ENCODE measurements at regions not wholly inside any gene's neighbourhood (a gene's known extent, or its start where the extent isn't known, plus 50 kb on each side); places are given as distances from the start of the nearest gene placed in this dataset.
"Not testable (repeated sequence)": the region's sequence is repeated elsewhere in the genome, so short reads cannot be mapped to it uniquely, and the experiment has no call there.

GRCh38 chrX:90848595-90848994, 586.0 kb upstream of the PABPC5 start:
- POLR2A ChIA-PET; H3K4me3 ChIP-seq (ENCODE audit: low read depth, low read length); CTCF ChIA-PET; H3K36me3 ChIP-seq (ENCODE audit: control insufficient read depth, insufficient read depth, low read length); H3K27me3 ChIP-seq (ENCODE audit: control insufficient read depth, insufficient read depth, low read length); DNase-seq (ENCODE audit: low read depth): not testable (repeated sequence)

- no peaks in the 10 kb centered on the region for H3K36me3 ChIP-seq (ENCODE audit: control insufficient read depth, insufficient read depth, low read length)
- no peak overlapping the region for H3K4me3 ChIP-seq (ENCODE audit: low read depth, low read length)
- TF ChIP-seq CTCF (IDR thresholded peaks at IDR 0.05; ENCODE audit: insufficient read depth, low read depth, low read length) = no peak
- no peaks in the 10 kb centered on the region for H3K27me3 ChIP-seq (ENCODE audit: control insufficient read depth, insufficient read depth, low read length)
- ChIA-PET CTCF (no interaction called here), POLR2A (interaction anchor here (0.5 kb wide), 1 partner anchor 143 kb away, joined by 4 read pairs; no protein-coding TSS in a partner anchor)
- DNase-seq (ENCODE audit: low read depth) = no peak
Observed at GRCh38 chrX:90883479-90883878, 551.2 kb upstream of the PABPC5 start.

- DNase-seq (ENCODE audit: low read depth); H3K27me3 ChIP-seq (ENCODE audit: control insufficient read depth, insufficient read depth, low read length); H3K36me3 ChIP-seq (ENCODE audit: control insufficient read depth, insufficient read depth, low read length); CTCF ChIA-PET; POLR2A ChIA-PET; H3K4me3 ChIP-seq (ENCODE audit: low read depth, low read length): not testable (repeated sequence)
Observed at GRCh38 chrX:90914816-90915215, 519.8 kb upstream of the PABPC5 start.

- H3K4me3 ChIP-seq (ENCODE audit: low read depth, low read length); DNase-seq (ENCODE audit: low read depth); H3K27me3 ChIP-seq (ENCODE audit: control insufficient read depth, insufficient read depth, low read length); POLR2A ChIA-PET; CTCF ChIA-PET; H3K36me3 ChIP-seq (ENCODE audit: control insufficient read depth, insufficient read depth, low read length): not testable (repeated sequence)
Observed at GRCh38 chrX:90946870-90947269, 487.8 kb upstream of the PABPC5 start.

GRCh38 chrX:90995191-90995590, 439.4 kb upstream of the PABPC5 start:
- POLR2A ChIA-PET; H3K27me3 ChIP-seq (ENCODE audit: control insufficient read depth, insufficient read depth, low read length); H3K36me3 ChIP-seq (ENCODE audit: control insufficient read depth, insufficient read depth, low read length); CTCF ChIA-PET; H3K4me3 ChIP-seq (ENCODE audit: low read depth, low read length); DNase-seq (ENCODE audit: low read depth): not testable (repeated sequence)

GRCh38 chrX:91018111-91018510, 416.5 kb upstream of the PABPC5 start:
- H3K4me3 ChIP-seq (ENCODE audit: low read depth, low read length); H3K27me3 ChIP-seq (ENCODE audit: control insufficient read depth, insufficient read depth, low read length); DNase-seq (ENCODE audit: low read depth); H3K36me3 ChIP-seq (ENCODE audit: control insufficient read depth, insufficient read depth, low read length); CTCF ChIA-PET; POLR2A ChIA-PET: not testable (repeated sequence)

GRCh38 chrX:91039777-91040176, 394.9 kb upstream of the PABPC5 start:
- ChIA-PET POLR2A (no interaction called here), CTCF (no interaction called here)
- TF ChIP-seq CTCF (IDR thresholded peaks at IDR 0.05; ENCODE audit: insufficient read depth, low read depth, low read length) = no peak
- Histone ChIP-seq H3K27me3 (ENCODE audit: control insufficient read depth, insufficient read depth, low read length) (no peaks in the 10 kb centered on the region), H3K4me3 (ENCODE audit: low read depth, low read length) (no peak overlapping the region), H3K36me3 (ENCODE audit: control insufficient read depth, insufficient read depth, low read length) (no peaks in the 10 kb centered on the region)
- no peak for DNase-seq (ENCODE audit: low read depth)

- Histone ChIP-seq H3K36me3 (ENCODE audit: control insufficient read depth, insufficient read depth, low read length) (no peaks in the 10 kb centered on the region), H3K4me3 (ENCODE audit: low read depth, low read length) (no peak overlapping the region), H3K27me3 (ENCODE audit: control insufficient read depth, insufficient read depth, low read length) (no peaks in the 10 kb centered on the region)
- ChIA-PET POLR2A (no interaction called here), CTCF (no interaction called here)
- TF ChIP-seq CTCF (IDR thresholded peaks at IDR 0.05; ENCODE audit: insufficient read depth, low read depth, low read length) = no peak
- DNase-seq (ENCODE audit: low read depth) = no peak
Observed at GRCh38 chrX:91066104-91066503, 368.5 kb upstream of the PABPC5 start.
